ENCODE measurements at regions not wholly inside any gene's neighbourhood (a gene's known extent, or its start where the extent isn't known, plus 50 kb on each side); places are given as distances from the start of the nearest gene placed in this dataset.

DNA sequence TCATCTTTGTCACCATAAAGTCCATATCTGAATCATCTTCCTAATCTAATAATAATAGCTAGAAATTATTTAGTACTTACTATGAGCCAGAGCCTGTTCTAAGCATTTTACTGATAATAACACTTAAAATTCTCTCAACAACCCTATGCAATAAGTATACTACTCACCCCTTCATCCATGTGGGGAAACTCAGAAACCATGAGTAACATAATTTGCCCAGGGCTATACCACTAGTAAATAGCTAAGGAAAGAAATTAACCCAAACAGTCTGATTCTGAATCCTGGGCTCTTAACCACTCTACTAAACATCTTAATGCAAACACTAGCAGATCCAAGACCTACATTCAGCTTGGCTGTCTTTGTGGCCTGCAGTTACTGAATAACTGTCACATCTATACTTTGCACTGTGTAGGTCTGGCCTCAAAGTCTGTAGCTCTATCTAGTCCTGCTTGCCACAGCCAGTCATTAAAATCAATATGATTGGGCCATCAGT is 394.8 kb upstream of the ESRRG start:
- no peaks in the 10 kb centered on the region for H3K36me3 ChIP-seq (replicated peaks in 1 of 2)
- H3K27me3 ChIP-seq: no peaks in the 10 kb centered on the region
- intact Hi-C loops (cut with DNase I): no loop called here
- H3K27ac ChIP-seq: no peak overlapping the region
- H3K4me3 ChIP-seq: no peak overlapping the region
- no peaks in the 10 kb centered on the region for H3K4me1 ChIP-seq (replicated peaks in 1 of 2)
- TF ChIP-seq, protein P1, sequence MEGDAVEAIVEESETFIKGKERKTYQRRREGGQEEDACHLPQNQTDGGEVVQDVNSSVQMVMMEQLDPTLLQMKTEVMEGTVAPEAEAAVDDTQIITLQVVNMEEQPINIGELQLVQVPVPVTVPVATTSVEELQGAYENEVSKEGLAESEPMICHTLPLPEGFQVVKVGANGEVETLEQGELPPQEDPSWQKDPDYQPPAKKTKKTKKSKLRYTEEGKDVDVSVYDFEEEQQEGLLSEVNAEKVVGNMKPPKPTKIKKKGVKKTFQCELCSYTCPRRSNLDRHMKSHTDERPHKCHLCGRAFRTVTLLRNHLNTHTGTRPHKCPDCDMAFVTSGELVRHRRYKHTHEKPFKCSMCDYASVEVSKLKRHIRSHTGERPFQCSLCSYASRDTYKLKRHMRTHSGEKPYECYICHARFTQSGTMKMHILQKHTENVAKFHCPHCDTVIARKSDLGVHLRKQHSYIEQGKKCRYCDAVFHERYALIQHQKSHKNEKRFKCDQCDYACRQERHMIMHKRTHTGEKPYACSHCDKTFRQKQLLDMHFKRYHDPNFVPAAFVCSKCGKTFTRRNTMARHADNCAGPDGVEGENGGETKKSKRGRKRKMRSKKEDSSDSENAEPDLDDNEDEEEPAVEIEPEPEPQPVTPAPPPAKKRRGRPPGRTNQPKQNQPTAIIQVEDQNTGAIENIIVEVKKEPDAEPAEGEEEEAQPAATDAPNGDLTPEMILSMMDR (IDR thresholded peaks at IDR 0.05): no peak
- no peak for TF ChIP-seq POLR2A (IDR thresholded peaks at IDR 0.05)
- no peak for DNase-seq
- no peaks in the 10 kb centered on the region for H3K9me3 ChIP-seq (replicated peaks in 1 of 3)

DNA sequence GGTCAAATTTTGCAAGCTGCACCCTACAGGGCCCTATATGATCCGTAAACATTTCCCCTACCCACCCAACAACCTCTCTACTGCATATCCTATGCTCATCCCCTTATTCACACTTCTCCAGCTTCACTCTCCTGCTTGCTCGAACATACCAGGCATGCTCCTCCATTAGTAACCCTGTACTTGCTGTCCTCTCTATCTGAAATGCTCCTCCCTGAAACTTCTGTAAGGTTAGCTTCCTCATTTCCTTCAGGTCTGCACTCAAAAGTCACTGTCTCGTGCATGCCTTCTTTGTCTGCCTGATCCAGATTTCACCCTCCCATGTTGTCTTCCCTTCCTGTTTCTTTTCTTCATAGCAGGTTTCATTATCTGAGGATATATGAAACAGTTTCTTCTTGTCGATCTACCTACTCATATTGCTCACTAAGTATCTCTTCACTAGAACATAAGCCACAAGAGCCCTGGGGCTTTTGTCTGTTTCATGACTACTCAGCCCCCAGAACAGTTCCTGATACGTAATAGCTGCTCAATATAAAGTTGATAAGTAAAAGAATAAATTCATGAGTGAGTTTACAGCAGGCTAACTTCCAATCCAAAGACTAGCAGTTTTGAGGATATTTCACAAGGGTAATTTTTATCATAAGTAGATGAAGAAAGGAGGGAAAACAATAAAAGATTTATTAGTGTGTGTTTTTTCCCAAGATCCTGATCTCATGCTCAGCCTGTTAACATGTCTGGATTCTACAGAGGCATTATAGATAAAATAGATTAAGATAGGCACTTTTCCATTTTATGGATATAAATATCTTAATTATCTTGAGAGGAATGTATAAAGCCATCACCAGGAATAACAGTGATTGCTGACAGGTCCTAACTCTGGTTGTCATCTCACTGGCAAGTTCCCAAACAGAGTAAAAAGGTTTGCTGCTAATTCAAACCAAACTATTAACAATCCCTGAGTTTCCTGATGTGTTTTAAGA is 392.5 kb upstream of the ESRRG start:
- TF ChIP-seq, protein P1 (IDR thresholded peaks at IDR 0.05): no peak
- TF ChIP-seq POLR2A (IDR thresholded peaks at IDR 0.05): no peak
- Histone ChIP-seq H3K36me3 (replicated peaks in 1 of 2) (no peaks in the 10 kb centered on the region), H3K27ac (no peak overlapping the region), H3K27me3 (no peaks in the 10 kb centered on the region), H3K4me1 (replicated peaks in 1 of 2) (no peaks in the 10 kb centered on the region), H3K4me3 (no peak overlapping the region), H3K9me3 (replicated peaks in 1 of 3) (no peaks in the 10 kb centered on the region)
- WGBS, 4 donors: 59 to 71% (median 67%) methylated on average over 5 of the region's 5 CpGs
- intact Hi-C loops (cut with DNase I): no loop called here
- DNase-seq: no peak

DNA sequence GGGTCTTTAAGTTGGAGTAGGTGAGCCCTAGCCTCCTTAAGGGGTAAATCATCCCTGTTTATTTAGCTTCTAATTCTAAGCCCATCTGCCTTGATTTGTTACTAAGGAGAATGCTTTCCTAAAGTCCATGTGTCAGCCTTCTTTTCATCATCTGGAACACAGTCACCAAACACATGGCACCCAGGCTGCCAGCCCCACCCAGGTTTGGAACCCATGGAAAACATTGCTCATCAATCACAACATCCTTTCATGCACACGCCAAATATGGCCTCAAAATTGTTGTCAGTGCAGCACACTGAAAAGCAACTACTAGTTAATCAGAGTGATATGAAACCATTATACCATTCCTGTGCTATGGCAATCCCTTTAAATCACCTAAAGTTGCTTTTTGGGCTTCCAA is 386.7 kb upstream of the ESRRG start:
- Histone ChIP-seq H3K36me3 (replicated peaks in 1 of 2) (no peaks in the 10 kb centered on the region), H3K4me1 (replicated peaks in 1 of 2) (no peaks in the 10 kb centered on the region), H3K4me3 (no peak overlapping the region), H3K27me3 (no peaks in the 10 kb centered on the region), H3K27ac (no peak overlapping the region), H3K9me3 (replicated peaks in 1 of 3) (no peaks in the 10 kb centered on the region)
- no peak for TF ChIP-seq POLR2A (IDR thresholded peaks at IDR 0.05)
- TF ChIP-seq, protein P1 (IDR thresholded peaks at IDR 0.05): no peak
- 50 to 75% (median 71%) methylated on average over 1 of the region's 1 CpG for WGBS, 4 donors
- DNase-seq: no peak
- intact Hi-C loops (cut with DNase I): no loop called here

DNA sequence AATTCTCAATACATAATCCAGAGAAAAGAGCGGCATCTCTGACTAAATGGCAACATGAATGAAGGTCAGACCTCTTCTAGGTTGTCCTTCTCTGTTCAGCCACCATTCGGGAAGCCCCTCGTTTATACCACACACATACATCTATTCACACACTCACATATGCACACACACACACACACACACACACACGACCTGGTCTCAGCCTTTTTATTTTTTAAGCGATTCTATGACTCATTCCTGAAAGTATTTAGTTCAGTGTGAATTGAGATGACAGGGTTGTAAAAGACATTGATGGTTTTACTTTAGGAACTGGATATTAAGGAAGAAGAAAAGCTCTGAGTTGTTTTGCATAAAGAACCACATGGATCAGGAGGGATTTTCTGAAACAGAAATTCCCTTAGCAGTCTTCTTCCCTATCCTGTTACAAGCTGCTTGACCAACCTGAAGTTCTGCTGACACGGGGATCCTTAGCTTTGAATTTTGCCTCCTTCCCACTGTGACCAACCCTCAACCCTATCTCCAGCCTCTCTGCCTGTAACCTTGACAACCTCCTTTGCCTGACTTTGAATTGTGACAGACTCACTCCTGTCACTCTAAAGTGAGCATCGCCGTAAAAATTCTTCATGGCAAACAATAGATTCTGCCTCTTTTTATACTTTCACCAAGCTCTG is 383.1 kb upstream of the ESRRG start:
- Histone ChIP-seq H3K36me3 (replicated peaks in 1 of 2) (no peaks in the 10 kb centered on the region), H3K9me3 (replicated peaks in 1 of 3) (no peaks in the 10 kb centered on the region), H3K4me3 (no peak overlapping the region), H3K27me3 (no peaks in the 10 kb centered on the region), H3K27ac (no peak overlapping the region), H3K4me1 (replicated peaks in 1 of 2) (no peaks in the 10 kb centered on the region)
- no peak for DNase-seq
- WGBS, 4 donors: 60 to 65% (median 61%) methylated on average over 8 of the region's 8 CpGs
- TF ChIP-seq, protein P1 (IDR thresholded peaks at IDR 0.05): no peak
- no peak for TF ChIP-seq POLR2A (IDR thresholded peaks at IDR 0.05)
- intact Hi-C loops (cut with DNase I): no loop called here

Measured in adrenal gland (tissue), 9 donors.